ENCODE measurements at regions not wholly inside any gene's neighbourhood (a gene's known extent, or its start where the extent isn't known, plus 50 kb on each side); places are given as distances from the start of the nearest gene placed in this dataset.
"Not testable (repeated sequence)": the region's sequence is repeated elsewhere in the genome, so short reads cannot be mapped to it uniquely, and the experiment has no call there.

DNA sequence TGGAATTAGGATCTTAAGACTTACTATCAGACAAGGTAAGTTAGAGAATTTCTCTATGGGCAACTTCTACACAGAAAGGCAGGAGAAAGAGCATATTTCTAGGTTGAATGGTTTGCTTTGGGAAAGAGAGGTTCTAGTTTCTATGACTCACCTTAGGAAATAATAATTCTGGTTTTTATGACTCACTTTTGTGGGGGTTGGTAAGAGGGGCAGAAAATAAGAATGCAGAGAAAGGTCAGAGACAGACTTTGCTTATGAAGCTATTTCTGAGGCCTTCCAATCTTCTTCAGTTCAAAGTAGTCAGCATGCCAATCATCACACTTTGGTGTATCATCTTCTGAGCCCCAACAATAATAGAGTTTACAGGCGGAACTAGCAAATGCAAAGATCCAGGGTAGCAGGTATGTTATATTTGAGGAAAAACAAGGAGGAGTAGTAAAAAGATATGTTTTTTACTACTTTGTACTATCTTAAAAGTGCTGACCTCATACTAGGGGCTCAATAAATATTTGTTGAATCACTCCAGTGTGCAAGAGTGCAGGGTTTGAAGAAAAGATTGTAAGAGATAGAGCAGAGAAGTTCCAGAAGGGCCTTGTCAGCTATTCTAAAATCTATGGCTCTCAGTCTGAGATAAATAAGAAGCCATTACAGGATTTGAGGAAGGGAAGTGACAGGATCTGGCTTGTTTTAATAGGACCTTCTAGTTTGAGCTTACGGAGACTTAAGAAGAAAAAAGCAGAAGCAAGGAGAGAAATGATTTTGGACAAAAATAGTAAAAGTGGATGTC, 56.7 kb upstream of the LRFN5 start:
- Mint-ChIP-seq H3K4me1 (ENCODE audit: low read depth) (no peaks in the 10 kb centered on the region), H3K4me3 (no peak overlapping the region), H3K27ac (no peak overlapping the region), H3K9me3 (no peaks in the 10 kb centered on the region), H3K27me3 (peaks cover 3% of the 10 kb centered on the region), H3K36me3 (ENCODE audit: low read depth) (no peaks in the 10 kb centered on the region)

GRCh38 chr14:41549282-41549681, 57.4 kb upstream of the LRFN5 start:
- Mint-ChIP-seq H3K27ac (no peak overlapping the region), H3K27me3 (peaks cover 3% of the 10 kb centered on the region), H3K4me3 (no peak overlapping the region)

GRCh38 chr14:41548666-41549065, 58.0 kb upstream of the LRFN5 start:
- Mint-ChIP-seq H3K4me1 (ENCODE audit: low read depth) (no peaks in the 10 kb centered on the region), H3K27me3 (peaks cover 3% of the 10 kb centered on the region), H3K27ac (no peak overlapping the region), H3K9me3 (no peaks in the 10 kb centered on the region), H3K36me3 (ENCODE audit: low read depth) (no peaks in the 10 kb centered on the region), H3K4me3 (no peak overlapping the region)

More at GRCh38 chr14:41549282-41549681, 57.4 kb upstream of the LRFN5 start:
- no peaks in the 10 kb centered on the region for H3K36me3 Mint-ChIP-seq (ENCODE audit: low read depth)
- H3K4me1 Mint-ChIP-seq (ENCODE audit: low read depth) = no peaks in the 10 kb centered on the region
- H3K9me3 Mint-ChIP-seq = no peaks in the 10 kb centered on the region

DNA sequence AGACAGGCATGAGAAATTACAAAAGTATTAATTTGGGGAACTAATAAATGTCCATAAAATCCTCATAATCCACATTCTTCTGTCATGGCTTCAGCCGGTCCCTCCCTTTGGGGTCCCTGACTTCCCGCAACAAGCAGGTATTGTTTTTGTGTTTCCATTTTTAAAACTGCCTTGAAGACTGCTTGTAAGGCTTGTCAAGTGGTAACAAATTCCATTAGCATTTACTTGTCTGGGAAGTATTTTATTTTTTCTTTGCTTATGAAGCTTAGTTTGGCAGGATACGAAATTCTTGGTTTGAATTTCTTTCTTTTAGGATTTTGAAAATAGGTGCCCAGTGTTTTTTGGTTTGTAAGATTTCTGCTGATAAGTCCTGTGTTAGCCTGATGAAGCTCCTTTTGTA, 65.3 kb upstream of the LRFN5 start:
- peaks cover 10% of the 10 kb centered on the region for H3K9me3 Mint-ChIP-seq
- H3K27ac Mint-ChIP-seq = no peak overlapping the region
- no peaks in the 10 kb centered on the region for H3K36me3 Mint-ChIP-seq (ENCODE audit: low read depth)
- no peak overlapping the region for H3K4me3 Mint-ChIP-seq
- H3K4me1 Mint-ChIP-seq (ENCODE audit: low read depth) = no peaks in the 10 kb centered on the region
- no peaks in the 10 kb centered on the region for H3K27me3 Mint-ChIP-seq

DNA sequence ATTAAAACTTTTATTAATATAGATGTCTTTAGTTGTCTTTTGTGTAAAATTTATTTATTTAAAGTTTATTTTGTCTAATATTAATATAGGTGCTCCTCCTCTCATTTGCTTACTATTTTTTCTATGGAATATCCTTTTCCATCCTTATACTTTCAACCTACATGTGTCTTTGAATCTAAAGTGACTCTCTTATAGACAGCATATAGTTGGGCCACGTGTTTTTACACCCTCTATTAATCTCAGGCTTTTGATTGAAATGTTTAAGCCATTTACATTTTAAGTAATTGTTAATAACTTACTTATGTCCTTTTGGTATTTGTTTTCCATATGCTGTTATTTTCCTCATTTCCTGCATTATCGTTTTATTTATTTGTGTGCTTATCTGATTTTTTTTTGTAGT, 74.4 kb upstream of the LRFN5 start:
- H3K27ac Mint-ChIP-seq = no peak overlapping the region
- no peaks in the 10 kb centered on the region for H3K27me3 Mint-ChIP-seq
- H3K9me3 Mint-ChIP-seq = no peaks in the 10 kb centered on the region

GRCh38 chr14:41521891-41522290, 84.8 kb upstream of the LRFN5 start:
- H3K27me3 Mint-ChIP-seq = no peaks in the 10 kb centered on the region
- H3K36me3 Mint-ChIP-seq (ENCODE audit: low read depth) = no peaks in the 10 kb centered on the region
- peaks cover 10% of the 10 kb centered on the region for H3K9me3 Mint-ChIP-seq
- H3K27ac Mint-ChIP-seq = no peak overlapping the region
- no peak overlapping the region for H3K4me3 Mint-ChIP-seq
- no peaks in the 10 kb centered on the region for H3K4me1 Mint-ChIP-seq (ENCODE audit: low read depth)

More for the DNA sequence above, 74.4 kb upstream of the LRFN5 start:
- Mint-ChIP-seq H3K4me3 (no peak overlapping the region), H3K36me3 (ENCODE audit: low read depth) (no peaks in the 10 kb centered on the region), H3K4me1 (ENCODE audit: low read depth) (no peaks in the 10 kb centered on the region)

- not testable (repeated sequence) for H3K27me3 Mint-ChIP-seq; H3K27ac Mint-ChIP-seq; H3K4me1 Mint-ChIP-seq (ENCODE audit: low read depth); H3K36me3 Mint-ChIP-seq (ENCODE audit: low read depth); H3K4me3 Mint-ChIP-seq
- peaks cover 10% of the 10 kb centered on the region for H3K9me3 Mint-ChIP-seq
Observed at GRCh38 chr14:41518030-41518429, 88.6 kb upstream of the LRFN5 start.

DNA sequence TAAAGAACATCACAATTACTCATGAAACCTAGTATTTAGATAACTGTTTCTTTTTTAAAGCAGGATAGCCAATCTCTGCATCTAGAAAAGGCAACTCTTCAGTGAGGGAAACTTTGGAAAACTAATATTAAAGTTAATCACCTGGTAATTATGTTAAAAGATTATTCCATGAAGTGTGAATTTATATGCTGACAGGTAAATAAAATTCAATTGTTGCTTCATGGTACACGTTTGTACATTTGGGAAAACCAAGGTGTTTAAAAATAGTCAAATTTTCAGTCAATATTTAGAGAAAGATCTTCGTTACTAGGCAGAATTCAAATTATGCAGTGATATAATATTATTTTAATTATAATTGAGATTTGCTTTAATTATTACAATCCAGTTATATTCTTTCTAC, 100.1 kb upstream of the LRFN5 start:
- H3K4me3 Mint-ChIP-seq = no peak overlapping the region
- H3K4me1 Mint-ChIP-seq (ENCODE audit: low read depth) = no peaks in the 10 kb centered on the region
- H3K9me3 Mint-ChIP-seq = peaks cover 5% of the 10 kb centered on the region
- H3K27ac Mint-ChIP-seq = no peak overlapping the region
- H3K27me3 Mint-ChIP-seq = no peaks in the 10 kb centered on the region
- no peaks in the 10 kb centered on the region for H3K36me3 Mint-ChIP-seq (ENCODE audit: low read depth)

- H3K27ac Mint-ChIP-seq = no peak overlapping the region
- no peaks in the 10 kb centered on the region for H3K36me3 Mint-ChIP-seq (ENCODE audit: low read depth)
- no peaks in the 10 kb centered on the region for H3K9me3 Mint-ChIP-seq
- no peak overlapping the region for H3K4me3 Mint-ChIP-seq
- no peaks in the 10 kb centered on the region for H3K27me3 Mint-ChIP-seq
- H3K4me1 Mint-ChIP-seq (ENCODE audit: low read depth) = no peaks in the 10 kb centered on the region
Observed at GRCh38 chr14:41505491-41505890, 101.2 kb upstream of the LRFN5 start.

DNA sequence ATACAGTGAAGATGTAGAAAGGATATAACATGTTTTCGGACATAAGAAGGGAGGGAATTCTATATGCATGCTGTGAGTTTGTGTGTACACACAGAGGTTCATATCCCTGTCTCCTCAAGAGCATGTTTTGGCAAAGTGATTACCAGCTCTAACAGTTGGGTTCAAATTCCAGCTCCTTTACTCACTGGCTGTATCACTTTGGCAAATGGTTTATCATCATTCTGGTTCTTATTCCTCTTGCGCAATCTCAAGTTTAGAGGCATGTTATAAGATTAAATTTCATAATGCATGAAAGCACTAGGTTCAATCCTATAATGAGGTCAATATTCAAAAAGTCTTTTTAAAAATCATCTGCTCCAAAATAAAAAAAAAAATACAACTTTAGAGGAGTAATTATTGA, 107.7 kb upstream of the LRFN5 start:
- Mint-ChIP-seq H3K27ac (no peak overlapping the region), H3K4me1 (ENCODE audit: low read depth) (no peaks in the 10 kb centered on the region), H3K36me3 (ENCODE audit: low read depth) (no peaks in the 10 kb centered on the region), H3K9me3 (peaks cover 7% of the 10 kb centered on the region), H3K27me3 (no peaks in the 10 kb centered on the region), H3K4me3 (no peak overlapping the region)

DNA sequence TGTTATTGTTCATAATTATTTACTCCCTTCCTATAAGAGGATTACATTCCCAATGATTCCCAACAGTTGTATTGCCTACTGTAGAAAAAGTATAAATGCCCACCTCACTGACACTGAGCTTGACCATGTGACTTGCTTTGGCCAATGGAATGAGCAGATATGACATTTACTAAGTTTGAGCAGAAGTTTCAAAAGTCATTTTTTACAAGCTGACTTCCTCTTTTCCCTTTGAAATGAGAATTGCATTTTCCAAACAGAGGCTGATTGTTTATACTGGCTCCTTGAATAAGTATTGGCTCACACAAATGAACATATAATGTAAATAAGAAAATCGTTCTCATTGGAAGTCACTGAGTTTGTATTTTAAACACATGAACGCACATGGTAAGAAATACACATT, 116.4 kb upstream of the LRFN5 start:
- Mint-ChIP-seq H3K4me1 (ENCODE audit: low read depth) (no peaks in the 10 kb centered on the region), H3K27ac (no peak overlapping the region), H3K4me3 (no peak overlapping the region), H3K27me3 (no peaks in the 10 kb centered on the region), H3K36me3 (ENCODE audit: low read depth) (no peaks in the 10 kb centered on the region), H3K9me3 (peaks cover 13% of the 10 kb centered on the region)

- no peak overlapping the region for H3K27ac Mint-ChIP-seq
- no peaks in the 10 kb centered on the region for H3K4me1 Mint-ChIP-seq (ENCODE audit: low read depth)
- no peak overlapping the region for H3K4me3 Mint-ChIP-seq
- H3K27me3 Mint-ChIP-seq = no peaks in the 10 kb centered on the region
- peaks cover 13% of the 10 kb centered on the region for H3K9me3 Mint-ChIP-seq
- H3K36me3 Mint-ChIP-seq (ENCODE audit: low read depth) = no peaks in the 10 kb centered on the region
Observed at GRCh38 chr14:41489315-41489972, 117.2 kb upstream of the LRFN5 start.

- Mint-ChIP-seq H3K9me3 (peaks cover 9% of the 10 kb centered on the region), H3K27ac (no peak overlapping the region), H3K36me3 (ENCODE audit: low read depth) (no peaks in the 10 kb centered on the region), H3K27me3 (no peaks in the 10 kb centered on the region), H3K4me1 (ENCODE audit: low read depth) (no peaks in the 10 kb centered on the region), H3K4me3 (no peak overlapping the region)
Observed at GRCh38 chr14:41488401-41488800, 118.3 kb upstream of the LRFN5 start.

GRCh38 chr14:41482861-41483260, 123.8 kb upstream of the LRFN5 start:
- no peak overlapping the region for H3K27ac Mint-ChIP-seq
- no peaks in the 10 kb centered on the region for H3K9me3 Mint-ChIP-seq
- H3K4me1 Mint-ChIP-seq (ENCODE audit: low read depth) = no peaks in the 10 kb centered on the region
- H3K27me3 Mint-ChIP-seq = no peaks in the 10 kb centered on the region
- H3K36me3 Mint-ChIP-seq (ENCODE audit: low read depth) = no peaks in the 10 kb centered on the region
- no peak overlapping the region for H3K4me3 Mint-ChIP-seq

DNA sequence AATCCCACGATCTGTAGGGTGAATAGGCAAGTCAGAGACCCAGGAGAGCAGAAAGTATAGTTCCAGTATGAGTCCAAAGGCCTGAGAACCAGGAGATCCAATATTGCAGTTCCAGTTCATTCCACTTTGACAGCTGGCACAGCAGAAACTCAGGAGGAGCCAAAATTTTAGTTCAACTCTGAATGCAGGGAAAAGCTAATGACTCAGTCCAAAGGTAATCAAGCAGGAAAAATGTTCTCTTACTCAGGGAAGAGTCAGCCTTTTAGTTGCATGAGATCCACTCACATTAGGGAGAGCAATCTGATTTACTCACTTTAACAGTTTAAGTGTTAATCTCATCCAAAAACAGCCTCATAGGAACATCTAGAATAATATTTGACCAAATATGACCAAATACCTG, 130.2 kb upstream of the LRFN5 start:
- Mint-ChIP-seq H3K27ac (no peak overlapping the region), H3K27me3 (no peaks in the 10 kb centered on the region), H3K4me1 (ENCODE audit: low read depth) (no peaks in the 10 kb centered on the region), H3K36me3 (ENCODE audit: low read depth) (no peaks in the 10 kb centered on the region), H3K9me3 (peaks cover 3% of the 10 kb centered on the region), H3K4me3 (no peak overlapping the region)

- Mint-ChIP-seq H3K4me3 (no peak overlapping the region), H3K27me3 (no peaks in the 10 kb centered on the region), H3K36me3 (ENCODE audit: low read depth) (no peaks in the 10 kb centered on the region), H3K4me1 (ENCODE audit: low read depth) (no peaks in the 10 kb centered on the region), H3K9me3 (peaks cover 3% of the 10 kb centered on the region), H3K27ac (no peak overlapping the region)
Observed at GRCh38 chr14:41461380-41461779, 145.3 kb upstream of the LRFN5 start.
